Neural cell (in vitro differentiated cells): ENCODE measurements at regions not wholly inside any gene's neighbourhood (a gene's known extent, or its start where the extent isn't known, plus 50 kb on each side); places are given as distances from the start of the nearest gene placed in this dataset.

Experiments used
- CTCF ChIP-seq: fragments of 450-650 bp; IDR thresholded peaks from 2 replicates; pipeline ENCODE4 v1.5.1; 2014; ENCODE audit warnings: antibody characterized with exemption, mild to moderate bottlenecking, moderate library complexity; ENCODE audit not compliant: poor library complexity, severe bottlenecking
- EZH2 ChIP-seq: fragments of 200-600, 300-800 bp; shearing (Covaris generic), sonication (generic); IDR thresholded peaks from 2 replicates; pipeline ENCODE4 v1.6.1; 2014; ENCODE audit warnings: antibody characterized with exemption, low read length, borderline replicate concordance, mild to moderate bottlenecking; ENCODE audit not compliant: insufficient read depth, poor library complexity, severe bottlenecking
- POLR2AphosphoS5 ChIP-seq: IDR thresholded peaks from 2 replicates; pipeline ENCODE4 v1.6.1; 2012

- no peak for TF ChIP-seq CTCF
- TF ChIP-seq POLR2AphosphoS5: no peak
- no peak for TF ChIP-seq EZH2
Measured at GRCh38 chr10:124318811-124319210, 99.9 kb downstream of the OAT start.
